ENCODE measurements at regions not wholly inside any gene's neighbourhood (a gene's known extent, or its start where the extent isn't known, plus 50 kb on each side); places are given as distances from the start of the nearest gene placed in this dataset.

- H3K4me1 ChIP-seq, result no peaks in the 10 kb centered on the region
- no peak overlapping the region for H3K27ac ChIP-seq (replicated peaks in 1 of 4)
- no peak for TF ChIP-seq CTCF (IDR thresholded peaks at IDR 0.05)
- H3K9me3 ChIP-seq, result no peaks in the 10 kb centered on the region
- H3K27me3 ChIP-seq, result no peaks in the 10 kb centered on the region
- intact Hi-C loops (cut with DNase I), result no loop called here
- no peak for DNase-seq (ENCODE audit: extremely low spot score)
- H3K4me3 ChIP-seq, result no peak overlapping the region
- 87% methylated on average over 2 of the region's 2 CpGs for WGBS
- H3K36me3 ChIP-seq, result no peaks in the 10 kb centered on the region
Observed at GRCh38 chr17:71881581-71881980, 239.2 kb upstream of the SOX9 start.

GRCh38 chr17:71883258-71883657 lies 237.6 kb upstream of the SOX9 start:
- Histone ChIP-seq H3K36me3 (no peaks in the 10 kb centered on the region), H3K27me3 (no peaks in the 10 kb centered on the region), H3K9me3 (no peaks in the 10 kb centered on the region), H3K4me1 (no peaks in the 10 kb centered on the region), H3K27ac (replicated peaks in 1 of 4) (no peak overlapping the region), H3K4me3 (no peak overlapping the region)
- intact Hi-C loops (cut with DNase I), result no loop called here
- DNase-seq (ENCODE audit: extremely low spot score), result no peak
- TF ChIP-seq CTCF (IDR thresholded peaks at IDR 0.05), result no peak
- TF ChIP-seq POLR2A (IDR thresholded peaks at IDR 0.05; ENCODE audit: low read depth), result no peak
- TF ChIP-seq EP300 (IDR thresholded peaks at IDR 0.05), result no peak
- no peak for TF ChIP-seq POLR2AphosphoS5 (IDR thresholded peaks at IDR 0.05)
- WGBS, result 77% methylated on average over 2 of the region's 2 CpGs

GRCh38 chr17:71883845-71884244 lies 237.0 kb upstream of the SOX9 start:
- WGBS, result 89% methylated on average over 3 of the region's 3 CpGs
- H3K4me3 ChIP-seq, result no peak overlapping the region
- H3K27me3 ChIP-seq, result no peaks in the 10 kb centered on the region
- no peaks in the 10 kb centered on the region for H3K36me3 ChIP-seq
- TF ChIP-seq POLR2AphosphoS5 (IDR thresholded peaks at IDR 0.05) (no peak), CTCF (IDR thresholded peaks at IDR 0.05) (no peak), POLR2A (IDR thresholded peaks at IDR 0.05; ENCODE audit: low read depth) (no peak), EP300 (IDR thresholded peaks at IDR 0.05) (no peak)
- DNase-seq (ENCODE audit: extremely low spot score), result no peak
- intact Hi-C loops (cut with DNase I), result no loop called here
- H3K9me3 ChIP-seq, result no peaks in the 10 kb centered on the region
- no peak overlapping the region for H3K27ac ChIP-seq (replicated peaks in 1 of 4)
- H3K4me1 ChIP-seq, result no peaks in the 10 kb centered on the region

GRCh38 chr17:71885662-71886061 lies 235.2 kb upstream of the SOX9 start:
- intact Hi-C loops (cut with DNase I), result no loop called here
- no peaks in the 10 kb centered on the region for H3K9me3 ChIP-seq
- H3K27me3 ChIP-seq, result no peaks in the 10 kb centered on the region
- H3K4me3 ChIP-seq, result no peak overlapping the region
- H3K4me1 ChIP-seq, result no peaks in the 10 kb centered on the region
- no peaks in the 10 kb centered on the region for H3K36me3 ChIP-seq
- no peak for DNase-seq (ENCODE audit: extremely low spot score)
- H3K27ac ChIP-seq (replicated peaks in 1 of 4), result no peak overlapping the region
- TF ChIP-seq POLR2A (IDR thresholded peaks at IDR 0.05; ENCODE audit: low read depth) (no peak), EP300 (IDR thresholded peaks at IDR 0.05) (no peak), CTCF (IDR thresholded peaks at IDR 0.05) (no peak), POLR2AphosphoS5 (IDR thresholded peaks at IDR 0.05) (no peak)

GRCh38 chr17:71899317-71899716 lies 221.5 kb upstream of the SOX9 start:
- TF ChIP-seq EP300 (IDR thresholded peaks at IDR 0.05) (no peak), POLR2AphosphoS5 (IDR thresholded peaks at IDR 0.05) (no peak), CTCF (IDR thresholded peaks at IDR 0.05) (no peak), POLR2A (IDR thresholded peaks at IDR 0.05; ENCODE audit: low read depth) (no peak)
- WGBS, result 96% methylated on average over 4 of the region's 4 CpGs
- no peaks in the 10 kb centered on the region for H3K36me3 ChIP-seq
- no peak for DNase-seq (ENCODE audit: extremely low spot score)
- no peak overlapping the region for H3K27ac ChIP-seq (replicated peaks in 1 of 4)
- H3K9me3 ChIP-seq, result no peaks in the 10 kb centered on the region
- no peaks in the 10 kb centered on the region for H3K4me1 ChIP-seq
- intact Hi-C loops (cut with DNase I), result no loop called here
- no peak overlapping the region for H3K4me3 ChIP-seq
- H3K27me3 ChIP-seq, result no peaks in the 10 kb centered on the region
